ENCODE measurements at regions not wholly inside any gene's neighbourhood (a gene's known extent, or its start where the extent isn't known, plus 50 kb on each side); places are given as distances from the start of the nearest gene placed in this dataset.

- Histone ChIP-seq H3K9me3 (ENCODE audit: control insufficient read depth, insufficient read depth, low read depth, low read length) (no peaks in the 10 kb centered on the region), H3K4me1 (ENCODE audit: control insufficient read depth, insufficient read depth, low read length) (no peaks in the 10 kb centered on the region), H3K4me3 (ENCODE audit: low read depth, low read length) (no peak overlapping the region), H3K27ac (ENCODE audit: extremely low read depth, low read depth, low read length) (no peak overlapping the region), H3K36me3 (ENCODE audit: control insufficient read depth in 2 of 2, insufficient read depth in 1 of 2, low read length in 2 of 2) (no peaks in the 10 kb centered on the region)
- POLR2A ChIA-PET, result no interaction called here
- TF ChIP-seq, protein P1, sequence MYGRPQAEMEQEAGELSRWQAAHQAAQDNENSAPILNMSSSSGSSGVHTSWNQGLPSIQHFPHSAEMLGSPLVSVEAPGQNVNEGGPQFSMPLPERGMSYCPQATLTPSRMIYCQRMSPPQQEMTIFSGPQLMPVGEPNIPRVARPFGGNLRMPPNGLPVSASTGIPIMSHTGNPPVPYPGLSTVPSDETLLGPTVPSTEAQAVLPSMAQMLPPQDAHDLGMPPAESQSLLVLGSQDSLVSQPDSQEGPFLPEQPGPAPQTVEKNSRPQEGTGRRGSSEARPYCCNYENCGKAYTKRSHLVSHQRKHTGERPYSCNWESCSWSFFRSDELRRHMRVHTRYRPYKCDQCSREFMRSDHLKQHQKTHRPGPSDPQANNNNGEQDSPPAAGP (tag by site-specific recombination; IDR thresholded peaks at IDR 0.05), result no peak
- TF ChIP-seq ZNF660 (tag by site-specific recombination; IDR thresholded peaks at IDR 0.05) (no peak), ZNF223 (tag by site-specific recombination; IDR thresholded peaks at IDR 0.05) (no peak), ZNF521 (tag by site-specific recombination; IDR thresholded peaks at IDR 0.05) (no peak), ZNF518A (tag by site-specific recombination; conservative IDR thresholded peaks at IDR 0.05; ENCODE audit: low read depth) (no peak), KLF7 (tag by site-specific recombination; IDR thresholded peaks at IDR 0.05; ENCODE audit: borderline replicate concordance) (no peak), ZBTB11 (tag by site-specific recombination; conservative IDR thresholded peaks at IDR 0.05; ENCODE audit: low read depth) (no peak), MEIS1 (CRISPR knock-in tag; IDR thresholded peaks at IDR 0.05; ENCODE audit: borderline replicate concordance) (no peak)
- TF ChIP-seq, protein P2, sequence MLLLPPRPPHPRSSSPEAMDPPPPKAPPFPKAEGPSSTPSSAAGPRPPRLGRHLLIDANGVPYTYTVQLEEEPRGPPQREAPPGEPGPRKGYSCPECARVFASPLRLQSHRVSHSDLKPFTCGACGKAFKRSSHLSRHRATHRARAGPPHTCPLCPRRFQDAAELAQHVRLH (tag by site-specific recombination; IDR thresholded peaks at IDR 0.05), result no peak
- TF ChIP-seq, protein P3, sequence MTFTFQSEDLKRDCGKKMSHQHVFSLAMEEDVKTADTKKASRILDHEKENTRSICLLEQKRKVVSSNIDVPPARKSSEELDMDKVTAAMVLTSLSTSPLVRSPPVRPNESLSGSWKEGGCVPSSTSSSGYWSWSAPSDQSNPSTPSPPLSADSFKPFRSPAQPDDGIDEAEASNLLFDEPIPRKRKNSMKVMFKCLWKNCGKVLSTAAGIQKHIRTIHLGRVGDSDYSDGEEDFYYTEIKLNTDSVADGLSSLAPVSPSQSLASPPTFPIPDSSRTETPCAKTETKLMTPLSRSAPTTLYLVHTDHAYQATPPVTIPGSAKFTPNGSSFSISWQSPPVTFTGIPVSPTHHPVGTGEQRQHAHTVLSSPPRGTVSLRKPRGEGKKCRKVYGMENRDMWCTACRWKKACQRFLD (tag by site-specific recombination; IDR thresholded peaks at IDR 0.05), result no peak
- CTCF ChIA-PET, result interaction anchor here (0.5 kb wide), 1 partner anchor 447 kb away, joined by 3 read pairs; no protein-coding TSS in a partner anchor
Observed at GRCh38 chr9:81772144-81772543, 82.8 kb upstream of the TLE1 start.

GRCh38 chr9:81776390-81776789 is 87.0 kb upstream of the TLE1 start:
- Histone ChIP-seq H3K27ac (ENCODE audit: extremely low read depth, low read depth, low read length) (no peak overlapping the region), H3K4me1 (ENCODE audit: control insufficient read depth, insufficient read depth, low read length) (no peaks in the 10 kb centered on the region), H3K9me3 (ENCODE audit: control insufficient read depth, insufficient read depth, low read depth, low read length) (no peaks in the 10 kb centered on the region), H3K36me3 (ENCODE audit: control insufficient read depth in 2 of 2, insufficient read depth in 1 of 2, low read length in 2 of 2) (no peaks in the 10 kb centered on the region), H3K4me3 (ENCODE audit: low read depth, low read length) (no peak overlapping the region)
- no peak for TF ChIP-seq ZNF610 (tag by site-specific recombination; IDR thresholded peaks at IDR 0.05; ENCODE audit: borderline replicate concordance)
- no peak for TF ChIP-seq ZNF692 (tag by site-specific recombination; IDR thresholded peaks at IDR 0.05)
- TF ChIP-seq ZBTB44 (tag by site-specific recombination; IDR thresholded peaks at IDR 0.05), result no peak
- TF ChIP-seq, protein P4, sequence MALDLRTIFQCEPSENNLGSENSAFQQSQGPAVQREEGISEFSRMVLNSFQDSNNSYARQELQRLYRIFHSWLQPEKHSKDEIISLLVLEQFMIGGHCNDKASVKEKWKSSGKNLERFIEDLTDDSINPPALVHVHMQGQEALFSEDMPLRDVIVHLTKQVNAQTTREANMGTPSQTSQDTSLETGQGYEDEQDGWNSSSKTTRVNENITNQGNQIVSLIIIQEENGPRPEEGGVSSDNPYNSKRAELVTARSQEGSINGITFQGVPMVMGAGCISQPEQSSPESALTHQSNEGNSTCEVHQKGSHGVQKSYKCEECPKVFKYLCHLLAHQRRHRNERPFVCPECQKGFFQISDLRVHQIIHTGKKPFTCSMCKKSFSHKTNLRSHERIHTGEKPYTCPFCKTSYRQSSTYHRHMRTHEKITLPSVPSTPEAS (tag by site-specific recombination; IDR thresholded peaks at IDR 0.05), result no peak
- CTCF ChIA-PET, result interaction anchor here (0.6 kb wide), 1 partner anchor 254 kb away, joined by 3 read pairs; no protein-coding TSS in a partner anchor
- POLR2A ChIA-PET, result no interaction called here

All from HEK293 (cell line).